ENCODE measurements at regions not wholly inside any gene's neighbourhood (a gene's known extent, or its start where the extent isn't known, plus 50 kb on each side); places are given as distances from the start of the nearest gene placed in this dataset.

DNA sequence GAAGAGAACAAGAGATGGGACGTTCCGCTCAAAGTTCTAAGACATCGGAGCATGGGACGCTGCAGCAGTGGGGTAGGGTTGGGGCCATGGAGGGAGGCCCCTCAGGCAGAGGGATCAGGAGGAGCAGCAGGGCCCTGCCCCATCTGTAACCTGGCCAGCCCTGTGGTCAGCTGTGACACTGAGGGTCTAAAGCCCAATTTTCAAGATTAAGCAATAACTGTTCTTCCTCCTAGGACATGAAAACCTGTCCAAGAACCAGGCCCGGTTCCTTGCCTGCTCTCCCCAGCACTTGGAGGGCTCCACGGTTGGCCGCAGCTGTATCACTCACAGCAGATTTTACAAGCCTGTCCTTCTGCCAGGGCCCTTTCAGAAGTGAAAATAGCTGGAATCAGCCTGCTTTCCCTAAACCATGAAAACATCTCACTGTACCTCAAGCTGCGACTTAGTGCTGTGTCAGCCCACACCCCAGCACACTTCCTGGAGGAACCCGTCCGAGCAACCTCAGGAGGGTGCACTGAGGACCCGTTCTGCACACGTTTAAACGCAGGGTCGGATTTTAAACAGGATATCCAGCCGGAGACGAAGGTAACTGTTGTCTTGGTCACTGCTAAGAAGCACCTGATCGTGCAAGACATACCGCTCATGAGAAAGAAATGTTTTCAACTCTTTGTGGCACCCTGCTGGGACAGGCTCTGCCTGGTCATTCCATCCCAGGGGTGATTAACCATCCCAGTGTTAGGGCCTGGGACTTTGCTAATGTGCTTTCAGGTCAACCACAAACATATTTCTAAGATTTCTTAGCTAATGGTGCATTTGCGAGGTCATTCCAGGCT lies 201.9 kb upstream of the DIO3 start:
- H3K27ac Mint-ChIP-seq: no peak overlapping the region
- H3K4me3 Mint-ChIP-seq: no peak overlapping the region
- DNase-seq: no peak
- peaks cover 0 to 8% (median 6%) of the 10 kb centered on the region in 3 donors for H3K27me3 Mint-ChIP-seq (ENCODE audit: low read depth in 3 of 3)
- no peaks in the 10 kb centered on the region for H3K36me3 Mint-ChIP-seq
- H3K9me3 Mint-ChIP-seq: peaks cover 0 to 2% (median 0%) of the 10 kb centered on the region in 6 donors
- no peaks in the 10 kb centered on the region for H3K4me1 Mint-ChIP-seq

DNA sequence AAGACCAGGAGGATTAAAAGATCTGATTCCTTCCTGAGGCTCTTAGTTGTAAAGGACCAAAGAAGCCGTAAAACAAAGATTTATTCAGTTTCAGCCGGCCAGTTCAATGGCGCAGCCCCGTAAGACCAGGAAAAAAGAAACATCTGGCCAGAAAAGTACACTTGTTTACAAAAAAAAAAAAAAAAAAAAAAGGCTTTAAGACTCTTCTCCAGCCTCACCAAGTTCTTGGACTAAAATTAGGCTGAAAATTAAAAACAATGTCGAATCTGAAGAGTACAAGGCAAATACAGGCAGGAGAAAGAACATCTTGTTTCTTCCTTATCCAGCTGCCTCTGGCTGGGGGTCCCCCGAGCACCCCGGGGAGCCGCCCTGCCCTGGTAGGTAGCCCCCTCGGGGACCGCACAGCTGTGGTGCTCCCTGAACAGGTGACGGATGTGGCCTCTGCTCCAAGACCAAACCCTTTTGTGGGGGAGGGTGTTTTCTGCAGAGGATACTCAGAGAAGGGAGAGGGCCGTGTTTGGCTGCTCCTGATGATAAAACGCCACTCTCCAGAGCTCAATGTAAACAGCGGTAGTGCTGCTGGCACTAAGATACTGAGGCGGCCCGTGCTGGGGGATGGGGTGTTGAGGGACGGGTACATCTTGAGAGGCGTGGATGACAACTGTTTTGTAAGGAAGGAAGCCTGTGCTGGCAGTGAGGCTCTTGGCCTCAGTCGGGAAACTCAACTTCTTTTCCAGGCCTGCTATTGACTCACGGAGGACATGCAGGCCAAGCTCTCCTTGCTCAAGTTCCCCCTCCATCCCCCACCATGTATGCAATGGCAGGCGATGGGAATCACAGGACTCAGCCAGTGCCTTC lies 201.0 kb upstream of the DIO3 start:
- Mint-ChIP-seq H3K4me3 (no peak overlapping the region), H3K36me3 (no peaks in the 10 kb centered on the region), H3K27ac (no peak overlapping the region), H3K9me3 (peaks cover 0 to 2% (median 0%) of the 10 kb centered on the region in 6 donors), H3K4me1 (no peaks in the 10 kb centered on the region), H3K27me3 (ENCODE audit: low read depth in 3 of 3) (peaks cover 0 to 8% (median 6%) of the 10 kb centered on the region in 3 donors)
- DNase-seq: no peak

DNA sequence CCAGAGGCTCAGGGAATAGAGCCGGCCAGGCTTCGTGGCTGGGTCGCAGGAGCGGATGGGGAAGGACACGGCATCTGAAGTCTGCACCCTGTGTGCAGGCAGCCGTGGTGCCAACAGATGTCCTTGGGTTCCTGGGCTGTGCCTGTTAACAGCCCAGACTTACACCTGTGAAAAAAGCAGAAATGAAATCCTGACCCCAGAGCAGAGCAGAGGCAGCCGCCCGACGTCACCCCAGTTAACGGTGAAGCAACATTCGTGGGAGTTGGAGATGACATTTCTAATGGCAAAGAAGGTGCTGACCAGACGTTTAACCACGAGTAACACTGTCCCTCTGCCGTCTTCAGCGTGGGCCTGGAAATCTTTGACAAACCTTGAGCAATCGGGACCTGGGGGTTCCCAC lies 200.3 kb upstream of the DIO3 start:
- H3K27me3 Mint-ChIP-seq (ENCODE audit: low read depth in 3 of 3): peaks cover 0 to 8% (median 6%) of the 10 kb centered on the region in 3 donors

GRCh38 chr14:101361451-101362433 lies 199.6 kb upstream of the DIO3 start:
- H3K27me3 Mint-ChIP-seq (ENCODE audit: low read depth in 3 of 3): peaks cover 0 to 6% (median 5%) of the 10 kb centered on the region in 3 donors
- DNase-seq: no peak
- H3K27ac Mint-ChIP-seq: no peak overlapping the region
- H3K4me1 Mint-ChIP-seq: no peaks in the 10 kb centered on the region
- no peaks in the 10 kb centered on the region for H3K36me3 Mint-ChIP-seq
- peaks cover 0 to 2% (median 0%) of the 10 kb centered on the region in 6 donors for H3K9me3 Mint-ChIP-seq
- H3K4me3 Mint-ChIP-seq: no peak overlapping the region

More for the DNA sequence above, 200.3 kb upstream of the DIO3 start:
- Mint-ChIP-seq H3K36me3 (no peaks in the 10 kb centered on the region), H3K9me3 (peaks cover 0 to 2% (median 0%) of the 10 kb centered on the region in 6 donors), H3K4me1 (no peaks in the 10 kb centered on the region), H3K27ac (no peak overlapping the region), H3K4me3 (no peak overlapping the region)
- no peak for DNase-seq

DNA sequence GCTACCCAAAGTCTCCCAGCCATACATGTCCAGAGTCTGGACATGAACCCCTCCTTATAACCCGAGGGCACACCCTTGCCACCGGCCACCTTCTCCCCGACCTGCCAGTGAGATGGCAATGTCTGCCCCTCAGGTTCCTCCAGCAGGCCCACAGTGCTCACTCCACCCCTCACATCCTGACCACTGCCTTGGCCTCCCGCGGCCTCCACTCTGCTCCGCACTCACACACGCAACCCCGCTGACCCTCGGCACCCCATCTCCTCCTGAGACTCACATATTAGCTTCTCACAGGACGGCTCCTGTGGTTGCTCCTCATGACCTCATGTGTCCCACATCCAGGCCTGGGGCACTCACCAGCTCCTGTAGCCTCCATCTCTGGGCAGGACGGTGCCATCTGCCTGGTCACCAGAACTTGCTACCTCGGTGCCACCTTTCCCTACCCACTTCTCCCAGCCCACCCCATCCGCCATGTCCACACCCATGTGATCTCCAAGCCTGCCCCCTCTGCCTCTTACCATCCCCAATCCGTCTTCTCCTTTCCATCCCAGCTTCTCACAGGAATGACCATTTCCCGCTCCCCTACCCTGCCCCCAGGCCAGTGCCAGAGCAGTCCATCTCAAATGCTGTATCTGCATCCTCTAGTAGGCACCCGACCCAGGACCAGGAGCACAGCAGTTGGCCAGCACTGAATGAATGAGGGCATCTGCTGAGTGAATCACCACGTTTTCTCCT lies 198.6 kb upstream of the DIO3 start:
- Mint-ChIP-seq H3K9me3 (peaks cover 0 to 2% (median 0%) of the 10 kb centered on the region in 6 donors), H3K27me3 (ENCODE audit: low read depth in 3 of 3) (peaks cover 1 to 6% (median 3%) of the 10 kb centered on the region in 3 donors), H3K4me3 (no peak overlapping the region), H3K36me3 (no peaks in the 10 kb centered on the region), H3K4me1 (no peaks in the 10 kb centered on the region), H3K27ac (no peak overlapping the region)
- DNase-seq: no peak

- no peaks in the 10 kb centered on the region for H3K4me1 Mint-ChIP-seq
- DNase-seq: no peak
- peaks cover 1 to 6% (median 3%) of the 10 kb centered on the region in 3 donors for H3K27me3 Mint-ChIP-seq (ENCODE audit: low read depth in 3 of 3)
- H3K27ac Mint-ChIP-seq: no peak overlapping the region
- no peaks in the 10 kb centered on the region for H3K36me3 Mint-ChIP-seq
- no peak overlapping the region for H3K4me3 Mint-ChIP-seq
- peaks cover 0 to 2% (median 0%) of the 10 kb centered on the region in 6 donors for H3K9me3 Mint-ChIP-seq
Observed at GRCh38 chr14:101363261-101363555, 198.1 kb upstream of the DIO3 start.

- Mint-ChIP-seq H3K4me3 (no peak overlapping the region), H3K36me3 (no peaks in the 10 kb centered on the region), H3K27me3 (ENCODE audit: low read depth in 3 of 3) (peaks cover 0 to 3% (median 1%) of the 10 kb centered on the region in 3 donors), H3K9me3 (peaks cover 0 to 2% (median 0%) of the 10 kb centered on the region in 6 donors), H3K4me1 (no peaks in the 10 kb centered on the region), H3K27ac (no peak overlapping the region)
- no peak for DNase-seq
Observed at GRCh38 chr14:101363880-101364391, 197.4 kb upstream of the DIO3 start.

DNA sequence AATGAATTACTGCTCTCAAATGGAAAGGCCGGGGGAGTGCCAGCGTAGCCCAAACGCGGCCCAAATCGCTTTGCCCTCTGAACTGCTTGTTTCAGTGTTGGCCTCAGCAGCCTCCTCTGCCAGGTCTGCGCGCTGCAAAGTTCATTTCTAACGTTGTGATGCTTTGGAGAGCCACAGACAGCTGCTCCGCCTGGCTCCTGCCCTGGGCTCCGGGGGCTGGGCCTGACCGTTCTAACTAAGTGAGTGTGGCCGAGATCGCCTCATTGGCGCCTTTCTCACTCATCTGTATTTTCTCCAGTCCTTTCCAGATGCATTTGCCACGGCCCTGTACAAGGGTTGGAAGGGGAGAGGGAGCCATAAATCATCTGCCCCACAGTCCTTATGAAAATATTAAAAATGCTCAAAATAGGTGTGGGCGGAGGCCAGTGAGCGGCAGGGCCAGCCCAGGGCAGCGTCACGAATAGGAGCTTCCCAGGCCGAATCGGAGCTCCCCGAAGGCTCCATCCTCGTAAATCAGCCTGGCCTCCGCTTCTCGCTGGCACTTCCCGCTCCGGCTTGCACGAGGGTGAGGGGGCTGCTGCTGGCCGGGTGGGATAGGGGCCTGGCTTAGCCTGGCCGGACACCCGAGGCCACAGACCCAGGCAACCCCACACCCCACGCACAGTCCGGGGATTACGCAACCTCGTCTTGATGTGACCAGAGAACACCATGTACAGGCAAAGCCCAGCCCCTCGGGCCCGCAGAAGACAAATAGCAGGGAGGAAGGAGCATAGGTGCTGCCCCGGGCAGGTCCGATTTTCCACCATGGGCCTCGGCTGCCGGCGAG lies 196.6 kb upstream of the DIO3 start:
- DNase-seq: no peak
- Mint-ChIP-seq H3K9me3 (peaks cover 0 to 2% (median 0%) of the 10 kb centered on the region in 6 donors), H3K27ac (no peak overlapping the region), H3K4me1 (no peaks in the 10 kb centered on the region), H3K36me3 (no peaks in the 10 kb centered on the region), H3K4me3 (no peak overlapping the region), H3K27me3 (ENCODE audit: low read depth in 3 of 3) (peaks cover 0 to 3% (median 1%) of the 10 kb centered on the region in 3 donors)

GRCh38 chr14:101365329-101366158 lies 195.8 kb upstream of the DIO3 start:
- Mint-ChIP-seq H3K36me3 (no peaks in the 10 kb centered on the region), H3K4me1 (no peaks in the 10 kb centered on the region), H3K27ac (no peak overlapping the region), H3K4me3 (no peak overlapping the region), H3K9me3 (peaks cover 0 to 2% (median 0%) of the 10 kb centered on the region in 6 donors), H3K27me3 (ENCODE audit: low read depth in 3 of 3) (peaks cover 0 to 5% (median 1%) of the 10 kb centered on the region in 3 donors)
- no peak for DNase-seq

DNA sequence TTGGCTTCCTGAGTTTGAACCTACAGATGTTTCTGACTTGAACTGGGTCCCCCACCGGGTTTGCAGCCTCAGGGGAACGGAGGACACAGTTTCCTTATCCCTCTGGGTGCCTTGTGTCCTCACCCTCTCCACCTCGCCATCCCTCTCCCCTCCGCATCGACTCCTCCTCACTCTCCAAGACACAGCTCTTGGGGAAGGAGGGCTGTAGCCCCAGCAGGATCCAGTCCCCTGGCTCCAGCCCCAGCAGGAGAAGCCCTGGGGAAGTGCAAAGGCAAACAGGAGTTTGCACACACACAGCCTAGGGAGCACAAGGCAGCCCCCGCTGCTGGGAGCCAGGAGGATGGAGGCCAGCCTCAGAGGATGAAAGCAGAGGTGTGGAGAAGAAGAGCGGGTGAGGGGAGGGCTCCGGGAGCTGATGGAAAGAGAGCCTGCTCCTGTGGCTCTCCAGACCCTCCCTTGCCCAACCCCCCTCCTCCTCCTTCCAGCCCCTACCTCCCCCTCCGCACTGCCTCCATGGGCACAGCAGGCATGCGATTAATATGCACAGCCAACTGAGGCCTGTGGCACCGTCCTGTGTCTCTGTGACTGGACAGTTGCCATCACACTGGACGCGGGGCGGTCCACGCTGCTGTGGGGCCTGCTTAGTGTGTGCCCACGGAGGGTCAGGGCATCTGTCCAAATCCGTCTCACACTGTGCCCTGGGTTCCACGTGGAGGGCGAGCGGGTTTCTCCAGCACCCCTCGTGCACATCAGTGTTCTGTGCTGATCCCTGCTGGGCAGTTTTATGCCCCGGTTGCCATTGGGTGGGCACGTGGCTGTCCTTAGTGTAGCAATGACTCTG lies 193.7 kb upstream of the DIO3 start:
- Mint-ChIP-seq H3K27ac (no peak overlapping the region), H3K27me3 (ENCODE audit: low read depth in 3 of 3) (peaks cover 0 to 6% (median 1%) of the 10 kb centered on the region in 3 donors), H3K4me3 (no peak overlapping the region), H3K9me3 (peaks cover 0 to under 1% (median 0%) of the 10 kb centered on the region in 6 donors), H3K36me3 (no peaks in the 10 kb centered on the region), H3K4me1 (no peaks in the 10 kb centered on the region)
- DNase-seq: no peak

- Mint-ChIP-seq H3K36me3 (no peaks in the 10 kb centered on the region), H3K27me3 (ENCODE audit: low read depth in 3 of 3) (peaks cover 0 to 6% (median 1%) of the 10 kb centered on the region in 3 donors), H3K4me3 (no peak overlapping the region), H3K27ac (no peak overlapping the region), H3K9me3 (no peaks in the 10 kb centered on the region), H3K4me1 (no peaks in the 10 kb centered on the region)
- no peak for DNase-seq
Observed at GRCh38 chr14:101368629-101369028, 192.7 kb upstream of the DIO3 start.

All from immature natural killer cell (primary cell).